Body of pancreas (tissue), 4 donors: ENCODE measurements at regions not wholly inside any gene's neighbourhood (a gene's known extent, or its start where the extent isn't known, plus 50 kb on each side); places are given as distances from the start of the nearest gene placed in this dataset.

Experiments
- CTCF ChIP-seq, 7 experiments: fragments of 450-650 bp in 4 of 7; fragments of 200-600 bp in 3 of 7; sonication (generic) in 3 of 7; IDR thresholded peaks; one replicate each; pipeline ENCODE4 v1.5.1; 2016 to 2019; ENCODE audit warnings: antibody characterized with exemption in 7 of 7
- POLR2A ChIP-seq, 3 donors: fragments of 450-650 bp; IDR thresholded peaks; one replicate each; pipeline ENCODE4 v1.6.1; 2016; ENCODE audit warnings: antibody characterized with exemption in 3 of 3, mild to moderate bottlenecking in 2 of 3

DNA sequence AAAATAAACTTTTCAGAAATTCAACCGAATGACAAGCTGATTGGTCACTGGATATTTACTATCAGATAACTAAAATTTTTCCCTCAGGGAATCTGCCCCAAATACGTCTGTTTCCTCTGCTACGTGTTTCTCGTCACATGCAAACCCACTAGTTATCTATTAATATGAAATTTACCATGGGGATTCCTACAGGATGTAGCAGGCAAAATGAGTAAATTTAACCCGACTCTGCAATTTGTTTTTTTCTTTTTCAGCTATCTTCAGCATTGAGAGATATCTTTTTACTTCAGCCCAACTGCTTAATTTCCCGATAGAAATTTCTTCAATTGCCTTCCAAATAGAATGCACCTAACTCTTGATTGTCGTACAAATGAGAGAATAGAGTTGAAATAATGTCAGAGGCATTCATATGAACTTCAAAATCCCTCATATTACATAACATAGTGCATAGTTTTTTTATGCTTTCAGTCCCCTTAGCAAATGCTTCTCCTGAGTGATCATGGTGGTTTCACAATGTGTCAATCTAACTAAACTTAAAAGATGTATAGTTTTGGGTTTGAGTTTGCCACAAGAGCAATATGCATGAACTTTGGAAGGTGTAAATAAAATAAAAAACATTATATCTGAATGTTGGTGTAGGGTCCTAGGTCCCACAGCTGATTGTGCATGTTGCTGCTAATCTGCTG lies 913.1 kb upstream of the GRIA3 start:
- TF ChIP-seq CTCF (IDR thresholded peaks at IDR 0.05) (no peak), POLR2A (IDR thresholded peaks at IDR 0.05) (no peak)
